Karpas-422 (cell line): ENCODE measurements at regions not wholly inside any gene's neighbourhood (a gene's known extent, or its start where the extent isn't known, plus 50 kb on each side); places are given as distances from the start of the nearest gene placed in this dataset.
"Not testable (repeated sequence)": the region's sequence is repeated elsewhere in the genome, so short reads cannot be mapped to it uniquely, and the experiment has no call there.

Experiments
- DNase-seq: peaks from one replicate; pipeline ENCODE4 v3.0.0-alpha.2; 2015
- H2AFZ ChIP-seq: fragments of 200-600 bp; sonication (generic); 2 replicates; pipeline ENCODE4 v1.6.1; 2014; ENCODE audit warnings: antibody characterized with exemption, low read length, mixed read lengths
- H3K27ac ChIP-seq: fragments of 200-600 bp; sonication (generic); 2 replicates; pipeline ENCODE4 v1.5.1; 2014; ENCODE audit warnings: mild to moderate bottlenecking, low read length, moderate library complexity
- H3K27me3 ChIP-seq: fragments of 200-600 bp; sonication (generic); 2 replicates; pipeline ENCODE4 v1.6.1; 2014; ENCODE audit warnings: low read length, mixed read lengths
- H3K36me3 ChIP-seq: fragments of 200-600 bp; sonication (generic); 2 replicates; pipeline ENCODE4 v1.6.1; 2014; ENCODE audit warnings: low read length, mixed read lengths; ENCODE audit not compliant: insufficient read depth
- H3K4me1 ChIP-seq: fragments of 200-600 bp; sonication (generic); 2 replicates; pipeline ENCODE4 v1.6.1; 2014; ENCODE audit warnings: mild to moderate bottlenecking, low read length, mixed read lengths
- H3K4me2 ChIP-seq: fragments of 200-600 bp; sonication (generic); 2 replicates; pipeline ENCODE4 v1.6.1; 2014; ENCODE audit warnings: low read length, low read depth, mild to moderate bottlenecking; ENCODE audit not compliant: poor library complexity, severe bottlenecking
- H3K4me3 ChIP-seq: fragments of 200-600 bp; sonication (generic); 2 replicates; pipeline ENCODE4 v1.5.1; 2014; ENCODE audit warnings: mild to moderate bottlenecking, antibody characterized with exemption, low read length, mixed read lengths
- H3K79me2 ChIP-seq: fragments of 200-600 bp; sonication (generic); 2 replicates; pipeline ENCODE4 v1.6.1; 2014; ENCODE audit warnings: mild to moderate bottlenecking, low read length, mixed read lengths
- H3K9ac ChIP-seq: fragments of 200-600 bp; sonication (generic); 2 replicates; pipeline ENCODE4 v1.6.0; 2014; ENCODE audit warnings: low read length
- H3K9me2 ChIP-seq: fragments of 200-600 bp; sonication (generic), shearing (Covaris generic); replicated peaks from 2 replicates; pipeline ENCODE4 v1.6.0; 2014; ENCODE audit warnings: mild to moderate bottlenecking, low read length, moderate library complexity; ENCODE audit not compliant: insufficient read depth
- H3K9me3 ChIP-seq: fragments of 300-700, 200-600 bp; sonication (generic); 2 replicates; pipeline ENCODE4 v1.6.1; 2014; ENCODE audit warnings: low read length, mixed read lengths
- H4K20me1 ChIP-seq: fragments of 200-600 bp; sonication (generic); 2 replicates; pipeline ENCODE4 v1.6.1; 2014; ENCODE audit warnings: mild to moderate bottlenecking, antibody characterized with exemption, low read length, low read depth; ENCODE audit not compliant: insufficient read depth

GRCh38 chr10:64873959-64874358, 1352.8 kb downstream of the REEP3 start:
- Histone ChIP-seq H3K79me2 (no peaks in the 10 kb centered on the region), H3K4me2 (no peak overlapping the region), H3K27ac (no peak overlapping the region), H3K4me1 (peaks cover 12% of the 10 kb centered on the region; the same call in 1 of the 2 replicates), H2AFZ (peak overlapping the region; percentile 9), H3K9me2 (no peaks in the 10 kb centered on the region), H3K9ac (no peak overlapping the region), H3K9me3 (no peaks in the 10 kb centered on the region), H3K36me3 (no peaks in the 10 kb centered on the region), H3K4me3 (no peak overlapping the region), H3K27me3 (no peaks in the 10 kb centered on the region), H4K20me1 (no peaks in the 10 kb centered on the region)
- DNase-seq = no peak

- Histone ChIP-seq H3K4me1 (peaks cover 46% of the 10 kb centered on the region), H3K27ac (peak overlapping the region; percentile 93), H3K79me2 (no peaks in the 10 kb centered on the region), H3K9me2 (no peaks in the 10 kb centered on the region), H4K20me1 (no peaks in the 10 kb centered on the region), H3K9ac (peak overlapping the region; percentile 41), H3K36me3 (no peaks in the 10 kb centered on the region), H3K4me2 (peak overlapping the region; percentile 57), H2AFZ (no peak overlapping the region), H3K9me3 (no peaks in the 10 kb centered on the region), H3K4me3 (peak overlapping the region; percentile 33; the same call in 1 of the 2 replicates), H3K27me3 (no peaks in the 10 kb centered on the region)
- DNase-seq = peak; percentile 91
Observed at GRCh38 chr10:64880546-64880945, 1359.3 kb downstream of the REEP3 start.

- H3K27me3 ChIP-seq = no peaks in the 10 kb centered on the region
- peaks cover 46% of the 10 kb centered on the region for H3K4me1 ChIP-seq
- peak overlapping the region; percentile 93 for H3K27ac ChIP-seq
- DNase-seq = no peak
- H3K9ac ChIP-seq = peak overlapping the region; percentile 41; the same call in 1 of the 2 replicates
- no peaks in the 10 kb centered on the region for H3K9me2 ChIP-seq
- no peaks in the 10 kb centered on the region for H3K36me3 ChIP-seq
- no peaks in the 10 kb centered on the region for H3K9me3 ChIP-seq
- H3K4me2 ChIP-seq = peak overlapping the region; percentile 57
- peak overlapping the region; percentile 33 for H3K4me3 ChIP-seq
- no peak overlapping the region for H2AFZ ChIP-seq
- H3K79me2 ChIP-seq = no peaks in the 10 kb centered on the region
- H4K20me1 ChIP-seq = no peaks in the 10 kb centered on the region
Observed at GRCh38 chr10:64881257-64881656, 1360.1 kb downstream of the REEP3 start.

DNA sequence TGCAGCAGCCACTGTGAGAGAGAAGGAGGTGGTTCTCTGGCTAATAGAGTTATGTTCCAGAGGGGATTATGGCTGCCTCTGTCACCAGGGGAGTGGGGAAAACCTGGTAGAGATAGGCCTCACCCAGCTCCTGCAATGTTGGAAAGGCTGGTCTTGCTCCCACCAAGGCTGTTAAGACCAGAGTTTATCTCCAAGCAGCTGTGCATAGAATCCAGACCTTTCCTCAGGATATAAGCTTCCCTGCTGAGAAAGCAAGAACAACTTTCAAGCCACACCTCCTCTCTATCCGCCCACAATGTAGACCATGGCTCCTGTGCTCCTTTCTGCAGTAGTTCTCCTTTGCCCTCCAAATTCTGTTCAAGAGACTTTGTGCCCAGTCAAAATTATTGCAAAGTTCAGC, 1375.4 kb downstream of the REEP3 start:
- no peaks in the 10 kb centered on the region for H3K27me3 ChIP-seq
- no peaks in the 10 kb centered on the region for H3K9me2 ChIP-seq
- H3K36me3 ChIP-seq = no peaks in the 10 kb centered on the region

DNA sequence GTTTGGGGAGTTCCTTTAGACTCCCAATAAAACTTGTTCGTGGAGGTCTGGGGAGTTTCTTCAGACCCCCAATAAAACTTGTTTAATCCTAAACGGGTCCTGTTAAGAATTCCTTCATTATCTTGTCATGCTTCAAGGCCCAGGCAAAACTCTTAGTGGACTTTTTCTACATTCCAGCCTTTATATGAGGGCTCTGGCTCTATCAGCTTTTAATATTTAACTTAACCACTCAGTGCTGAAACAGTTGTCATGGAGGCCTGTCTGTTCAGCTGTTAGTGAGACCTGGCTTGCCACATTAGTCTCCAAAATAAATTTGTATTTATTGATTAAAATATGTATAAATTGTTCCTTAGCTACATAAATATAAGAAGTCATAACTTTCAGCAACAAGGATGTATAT, 1385.1 kb downstream of the REEP3 start:
- not testable (repeated sequence) for H3K9ac ChIP-seq, H4K20me1 ChIP-seq, H3K4me2 ChIP-seq, H3K36me3 ChIP-seq, H3K27me3 ChIP-seq, H3K4me3 ChIP-seq, H3K9me3 ChIP-seq, DNase-seq, H3K79me2 ChIP-seq, H3K27ac ChIP-seq, H2AFZ ChIP-seq, H3K9me2 ChIP-seq, H3K4me1 ChIP-seq

More for the DNA sequence above, 1375.4 kb downstream of the REEP3 start:
- H3K9me3 ChIP-seq = no peaks in the 10 kb centered on the region; the same call in 1 of the 2 replicates
- H3K79me2 ChIP-seq = no peaks in the 10 kb centered on the region
- H3K27ac ChIP-seq = no peak overlapping the region
- no peak overlapping the region for H3K4me2 ChIP-seq
- peak overlapping the region; percentile 74; the same call in 1 of the 2 replicates for H2AFZ ChIP-seq
- H3K4me1 ChIP-seq = no peaks in the 10 kb centered on the region
- no peak for DNase-seq
- no peaks in the 10 kb centered on the region for H4K20me1 ChIP-seq
- H3K9ac ChIP-seq = no peak overlapping the region
- no peak overlapping the region for H3K4me3 ChIP-seq

GRCh38 chr10:64924306-64924705, 1403.1 kb downstream of the REEP3 start:
- H3K79me2 ChIP-seq, H3K9me2 ChIP-seq, H3K36me3 ChIP-seq, DNase-seq, H3K4me2 ChIP-seq, H3K27ac ChIP-seq, H4K20me1 ChIP-seq, H3K27me3 ChIP-seq, H3K4me3 ChIP-seq, H3K4me1 ChIP-seq, H2AFZ ChIP-seq, H3K9me3 ChIP-seq, H3K9ac ChIP-seq: not testable (repeated sequence)

GRCh38 chr10:64952042-64952441, 1430.8 kb downstream of the REEP3 start:
- H3K27me3 ChIP-seq = no peaks in the 10 kb centered on the region
- no peak overlapping the region for H3K9ac ChIP-seq
- no peak for DNase-seq
- H3K27ac ChIP-seq = no peak overlapping the region
- H3K9me3 ChIP-seq = peaks cover 4% of the 10 kb centered on the region; the same call in 1 of the 2 replicates
- H4K20me1 ChIP-seq = no peaks in the 10 kb centered on the region
- no peak overlapping the region for H3K4me3 ChIP-seq
- no peak overlapping the region for H2AFZ ChIP-seq
- no peaks in the 10 kb centered on the region for H3K9me2 ChIP-seq
- H3K4me2 ChIP-seq = no peak overlapping the region
- no peaks in the 10 kb centered on the region for H3K79me2 ChIP-seq
- H3K4me1 ChIP-seq = no peaks in the 10 kb centered on the region
- H3K36me3 ChIP-seq = no peaks in the 10 kb centered on the region; the same call in 1 of the 2 replicates

- no peak overlapping the region for H3K27ac ChIP-seq
- H4K20me1 ChIP-seq = no peaks in the 10 kb centered on the region
Observed at GRCh38 chr10:64956441-64956840, 1435.2 kb downstream of the REEP3 start.

GRCh38 chr10:64959116-64959515, 1437.9 kb downstream of the REEP3 start:
- no peaks in the 10 kb centered on the region for H3K9me3 ChIP-seq

More at GRCh38 chr10:64956441-64956840, 1435.2 kb downstream of the REEP3 start:
- H3K79me2 ChIP-seq = no peaks in the 10 kb centered on the region
- H2AFZ ChIP-seq = no peak overlapping the region
- no peak for DNase-seq
- H3K4me2 ChIP-seq = no peak overlapping the region
- no peaks in the 10 kb centered on the region for H3K9me3 ChIP-seq
- no peak overlapping the region for H3K4me3 ChIP-seq
- no peaks in the 10 kb centered on the region for H3K4me1 ChIP-seq
- H3K9ac ChIP-seq = no peak overlapping the region
- no peaks in the 10 kb centered on the region; the same call in 1 of the 2 replicates for H3K36me3 ChIP-seq
- no peaks in the 10 kb centered on the region for H3K9me2 ChIP-seq
- no peaks in the 10 kb centered on the region for H3K27me3 ChIP-seq

More at GRCh38 chr10:64959116-64959515, 1437.9 kb downstream of the REEP3 start:
- DNase-seq = no peak
- Histone ChIP-seq H3K4me3 (no peak overlapping the region), H3K36me3 (no peaks in the 10 kb centered on the region), H3K27ac (no peak overlapping the region), H3K79me2 (no peaks in the 10 kb centered on the region), H3K4me2 (no peak overlapping the region), H4K20me1 (no peaks in the 10 kb centered on the region), H3K9me2 (no peaks in the 10 kb centered on the region), H3K27me3 (no peaks in the 10 kb centered on the region), H3K9ac (no peak overlapping the region), H2AFZ (no peak overlapping the region), H3K4me1 (no peaks in the 10 kb centered on the region)
